ENCODE measurements at regions not wholly inside any gene's neighbourhood (a gene's known extent, or its start where the extent isn't known, plus 50 kb on each side); places are given as distances from the start of the nearest gene placed in this dataset.

GRCh38 chr9:135366104-135366503 is 113.5 kb upstream of the PPP1R26 start:
- no peak for DNase-seq (ENCODE audit: low read depth)
- H3K4me3 ChIP-seq (ENCODE audit: low read depth, low read length): no peak overlapping the region
- no peak for TF ChIP-seq CTCF (IDR thresholded peaks at IDR 0.05; ENCODE audit: insufficient read depth, low read depth, low read length, missing control alignments)

DNA sequence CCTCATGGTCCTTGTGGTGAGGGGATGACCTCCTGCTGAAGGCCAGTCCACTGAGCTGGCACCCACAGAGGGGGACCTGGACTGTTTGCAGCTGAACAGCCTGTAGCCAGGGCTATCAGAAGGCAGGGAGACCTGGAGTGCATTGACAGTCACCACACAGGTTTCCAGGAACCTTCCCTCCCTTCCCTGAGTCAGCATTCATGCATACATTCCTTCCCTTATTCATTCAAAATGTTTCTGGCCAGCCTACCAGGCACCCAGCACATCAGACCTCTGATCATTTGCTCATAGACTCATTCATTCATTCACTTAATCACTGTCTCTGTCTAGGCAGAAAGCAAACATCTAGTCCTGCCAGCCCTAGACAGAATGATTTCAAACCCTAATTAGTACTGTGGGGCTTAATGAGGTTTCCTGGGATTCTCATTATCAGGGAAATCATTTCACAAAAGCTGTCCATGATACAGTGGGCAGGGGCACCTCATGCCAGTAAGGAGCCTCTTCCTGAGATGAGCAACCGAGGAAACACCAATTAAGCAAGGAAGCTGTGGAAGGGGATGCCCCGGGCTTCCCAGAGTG is 110.1 kb upstream of the PPP1R26 start:
- TF ChIP-seq CTCF (IDR thresholded peaks at IDR 0.05; ENCODE audit: insufficient read depth, low read depth, low read length, missing control alignments): no peak
- no peak for DNase-seq (ENCODE audit: low read depth)
- no peak overlapping the region for H3K4me3 ChIP-seq (ENCODE audit: low read depth, low read length)

GRCh38 chr9:135370411-135371375 is 108.9 kb upstream of the PPP1R26 start:
- DNase-seq (ENCODE audit: low read depth): no peak
- TF ChIP-seq CTCF (IDR thresholded peaks at IDR 0.05; ENCODE audit: insufficient read depth, low read depth, low read length, missing control alignments): no peak
- H3K4me3 ChIP-seq (ENCODE audit: low read depth, low read length): no peak overlapping the region

GRCh38 chr9:135371535-135371934 is 108.0 kb upstream of the PPP1R26 start:
- no peak for DNase-seq (ENCODE audit: low read depth)
- TF ChIP-seq CTCF (IDR thresholded peaks at IDR 0.05; ENCODE audit: insufficient read depth, low read depth, low read length, missing control alignments): no peak
- no peak overlapping the region for H3K4me3 ChIP-seq (ENCODE audit: low read depth, low read length)

GRCh38 chr9:135372036-135372435 is 107.5 kb upstream of the PPP1R26 start:
- H3K4me3 ChIP-seq (ENCODE audit: low read depth, low read length): no peak overlapping the region
- no peak for DNase-seq (ENCODE audit: low read depth)
- no peak for TF ChIP-seq CTCF (IDR thresholded peaks at IDR 0.05; ENCODE audit: insufficient read depth, low read depth, low read length, missing control alignments)

GRCh38 chr9:135372501-135373008 is 107.0 kb upstream of the PPP1R26 start:
- no peak overlapping the region for H3K4me3 ChIP-seq (ENCODE audit: low read depth, low read length)
- no peak for DNase-seq (ENCODE audit: low read depth)
- TF ChIP-seq CTCF (IDR thresholded peaks at IDR 0.05; ENCODE audit: insufficient read depth, low read depth, low read length, missing control alignments): no peak
